Activated B cell treated with CpG ODN at 0.5 μM for 24 hours (primary cell): ENCODE measurements at regions not wholly inside any gene's neighbourhood (a gene's known extent, or its start where the extent isn't known, plus 50 kb on each side); places are given as distances from the start of the nearest gene placed in this dataset.

Experiments
- ATAC-seq: fragments of 200-7000 bp; cut with Tn5 transposase; one replicate; pipeline ENCODE4 v1.10.0; 2021; ENCODE audit warnings: low read depth, mild to moderate bottlenecking, moderate library complexity
- CTCF ChIA-PET: fragments of 350-600 bp; sonication (Branson Sonifier 250); formaldehyde crosslinking; loops from one replicate; lab custom pipeline; 2021; ENCODE audit warnings: antibody characterized with exemption; lab: Charles Lee
- POLR2A ChIA-PET: fragments of 350-600 bp; sonication (Branson Sonifier 250); formaldehyde crosslinking; loops from one replicate; lab custom pipeline; 2021; ENCODE audit warnings: antibody characterized with exemption; lab: Charles Lee
- DNase-seq: peaks from one replicate; pipeline ENCODE4 v3.0.0; 2022
- H3K27ac Mint-ChIP-seq: one replicate; pipeline ENCODE4 v1.8.0; 2020; ENCODE audit warnings: mixed read lengths
- H3K27me3 Mint-ChIP-seq: one replicate; pipeline ENCODE4 v1.8.0; 2021; ENCODE audit warnings: mixed read lengths
- H3K36me3 Mint-ChIP-seq: one replicate; pipeline ENCODE4 v1.8.0; 2021; ENCODE audit warnings: low read depth, mixed read lengths
- H3K4me1 Mint-ChIP-seq: one replicate; pipeline ENCODE4 v1.8.0; 2021; ENCODE audit warnings: mixed read lengths
- H3K4me3 Mint-ChIP-seq: one replicate; pipeline ENCODE4 v1.8.0; 2020; ENCODE audit warnings: mild to moderate bottlenecking, mixed read lengths
- H3K9me3 Mint-ChIP-seq: one replicate; pipeline ENCODE4 v1.8.0; 2020; ENCODE audit warnings: mixed read lengths
- CTCF ChIP-seq: fragments of 200-600 bp; IDR thresholded peaks from one replicate; pipeline ENCODE4 v1.8.0; 2022; ENCODE audit warnings: antibody characterized with exemption, mild to moderate bottlenecking
- intact Hi-C: fragments of 100-400 bp; cut with micrococcal nuclease; formaldehyde crosslinking; loops from one replicate; pipeline ENCODE4 v1.15.1; 2024

GRCh38 chr7:38017320-38017719 is 96.9 kb downstream of the EPDR1 start:
- TF ChIP-seq CTCF, result no peak
- ATAC-seq, result no peak
- ChIA-PET POLR2A (no interaction called here), CTCF (no interaction called here)
- no peak overlapping the region for H3K4me3 Mint-ChIP-seq
- no peaks in the 10 kb centered on the region for H3K4me1 Mint-ChIP-seq
- no peaks in the 10 kb centered on the region for H3K36me3 Mint-ChIP-seq
- H3K27me3 Mint-ChIP-seq, result peaks cover 6% of the 10 kb centered on the region
- peaks cover 2% of the 10 kb centered on the region for H3K9me3 Mint-ChIP-seq
- H3K27ac Mint-ChIP-seq, result no peak overlapping the region
- no peak for DNase-seq
- intact Hi-C loops, result no loop called here

DNA sequence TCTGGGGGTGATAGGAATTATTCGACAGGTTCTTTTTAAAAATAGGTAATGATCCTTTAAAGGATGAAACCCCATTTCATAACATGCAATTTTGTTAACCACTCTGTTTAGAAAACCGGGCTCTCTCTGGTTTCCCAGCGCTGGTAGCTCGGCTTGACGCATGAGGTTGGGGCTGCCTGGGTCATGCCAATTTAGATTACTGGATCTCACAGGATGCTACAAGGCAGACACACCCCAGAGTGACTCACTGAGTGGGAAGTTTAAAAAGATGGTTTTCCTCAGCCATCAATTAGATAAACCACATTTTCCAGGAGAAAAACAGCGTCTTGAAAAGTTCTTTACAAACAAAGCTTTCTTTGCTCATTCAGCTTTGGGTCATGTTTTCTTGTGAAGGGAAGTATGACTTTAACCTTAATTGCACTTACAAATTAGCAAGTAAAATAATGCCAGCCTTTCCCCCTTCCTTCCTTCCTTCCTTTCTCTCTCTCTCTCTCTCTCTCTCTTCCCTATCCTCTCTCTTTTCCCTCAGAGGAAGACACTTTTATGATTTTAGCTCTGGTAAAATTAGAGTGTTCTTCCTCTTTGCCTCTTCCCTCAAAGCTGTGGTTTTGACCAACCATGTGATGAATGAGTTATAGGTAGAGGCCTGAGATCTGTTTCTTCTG is 99.8 kb downstream of the EPDR1 start:
- POLR2A ChIA-PET, result no interaction called here
- ATAC-seq (no peak), DNase-seq (no peak)
- intact Hi-C loops, result no loop called here
- no peak overlapping the region for H3K4me3 Mint-ChIP-seq
- no peak overlapping the region for H3K27ac Mint-ChIP-seq
- CTCF ChIA-PET, result no interaction called here
- H3K4me1 Mint-ChIP-seq, result no peaks in the 10 kb centered on the region
- no peak for TF ChIP-seq CTCF
- no peaks in the 10 kb centered on the region for H3K9me3 Mint-ChIP-seq
- H3K36me3 Mint-ChIP-seq, result no peaks in the 10 kb centered on the region
- H3K27me3 Mint-ChIP-seq, result peaks cover 6% of the 10 kb centered on the region

GRCh38 chr7:38021892-38022291 is 101.5 kb downstream of the EPDR1 start:
- H3K27ac Mint-ChIP-seq, result no peak overlapping the region
- H3K27me3 Mint-ChIP-seq, result peaks cover 6% of the 10 kb centered on the region
- no peak for ATAC-seq
- H3K4me1 Mint-ChIP-seq, result no peaks in the 10 kb centered on the region
- intact Hi-C loops, result no loop called here
- CTCF ChIA-PET, result no interaction called here
- DNase-seq, result no peak
- TF ChIP-seq CTCF, result no peak
- H3K9me3 Mint-ChIP-seq, result no peaks in the 10 kb centered on the region
- H3K4me3 Mint-ChIP-seq, result no peak overlapping the region
- H3K36me3 Mint-ChIP-seq, result no peaks in the 10 kb centered on the region
- POLR2A ChIA-PET, result no interaction called here

DNA sequence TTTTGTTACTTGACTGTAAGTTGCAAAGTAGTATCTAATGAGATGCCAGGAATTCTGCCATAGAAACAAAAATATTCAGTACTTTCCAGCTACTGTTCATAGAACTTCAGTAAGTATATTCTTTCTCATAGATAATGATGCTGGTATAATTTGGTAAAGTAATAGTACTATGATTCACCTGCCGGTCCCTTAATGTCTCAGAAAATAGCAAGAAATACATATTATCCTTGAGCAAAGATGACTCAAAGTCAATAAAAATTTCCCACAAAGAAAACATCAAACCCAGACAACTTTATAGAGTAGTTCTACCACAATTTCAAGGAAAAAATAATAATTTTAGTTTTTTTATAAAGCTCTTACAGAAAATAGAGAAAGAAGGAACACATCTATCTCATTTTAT is 105.4 kb downstream of the EPDR1 start:
- DNase-seq, result no peak
- no peaks in the 10 kb centered on the region for H3K4me1 Mint-ChIP-seq
- no peak overlapping the region for H3K4me3 Mint-ChIP-seq
- ATAC-seq, result no peak
- no peak overlapping the region for H3K27ac Mint-ChIP-seq
- no peaks in the 10 kb centered on the region for H3K36me3 Mint-ChIP-seq
- POLR2A ChIA-PET, result no interaction called here
- CTCF ChIA-PET, result no interaction called here
- TF ChIP-seq CTCF, result no peak
- intact Hi-C loops, result no loop called here
- no peaks in the 10 kb centered on the region for H3K9me3 Mint-ChIP-seq
- H3K27me3 Mint-ChIP-seq, result no peaks in the 10 kb centered on the region

DNA sequence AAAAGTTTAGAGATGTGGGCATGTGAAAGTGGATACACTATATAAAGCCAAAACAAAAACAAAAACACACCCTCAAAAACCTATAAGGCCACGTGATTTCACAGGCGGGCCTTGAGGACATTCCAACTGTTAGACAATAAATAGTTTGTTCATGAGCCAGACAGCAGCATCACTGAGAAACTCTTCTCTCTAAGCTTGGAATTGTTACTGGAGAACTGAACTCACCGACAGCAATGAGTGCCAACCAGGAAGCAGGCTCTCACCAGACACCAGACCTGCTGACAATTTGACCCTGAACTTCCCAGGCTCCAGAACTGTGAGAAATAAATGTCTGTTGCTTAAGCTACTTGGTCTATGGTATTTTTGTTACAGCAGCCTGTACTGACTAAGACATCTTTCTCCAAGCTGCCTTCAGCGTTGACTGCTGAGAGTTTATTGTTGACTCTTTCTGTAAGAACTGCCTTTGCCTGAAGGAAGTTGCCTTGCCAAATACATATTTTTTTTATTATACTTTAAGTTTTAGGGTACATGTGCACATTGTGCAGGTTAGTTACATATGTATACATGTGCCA is 107.5 kb downstream of the EPDR1 start:
- TF ChIP-seq CTCF, result no peak
- ChIA-PET CTCF (no interaction called here), POLR2A (no interaction called here)
- no peak for DNase-seq
- Mint-ChIP-seq H3K9me3 (no peaks in the 10 kb centered on the region), H3K27me3 (no peaks in the 10 kb centered on the region), H3K4me1 (no peaks in the 10 kb centered on the region), H3K36me3 (no peaks in the 10 kb centered on the region), H3K4me3 (no peak overlapping the region), H3K27ac (no peak overlapping the region)
- intact Hi-C loops, result no loop called here
- ATAC-seq, result no peak
